Progenitor cell of endocrine pancreas (in vitro differentiated cells): ENCODE measurements at regions not wholly inside any gene's neighbourhood (a gene's known extent, or its start where the extent isn't known, plus 50 kb on each side); places are given as distances from the start of the nearest gene placed in this dataset.

Experiments
- DNase-seq: peaks from one replicate; pipeline ENCODE4 v3.0.0; 2021; ENCODE audit warnings: low spot score; ENCODE audit not compliant: unreplicated experiment
- H3K27ac Mint-ChIP-seq: 2 replicates; pipeline ENCODE4 v1.8.0; 2021; ENCODE audit warnings: mild to moderate bottlenecking, moderate library complexity, mixed read lengths
- H3K27me3 Mint-ChIP-seq: 2 replicates; pipeline ENCODE4 v1.8.0; 2021; ENCODE audit warnings: mixed read lengths
- H3K36me3 Mint-ChIP-seq: 2 replicates; pipeline ENCODE4 v1.8.0; 2022; ENCODE audit warnings: mixed read lengths; ENCODE audit not compliant: insufficient read depth
- H3K4me1 Mint-ChIP-seq: 2 replicates; pipeline ENCODE4 v1.8.0; 2021; ENCODE audit warnings: low read depth, mixed read lengths
- H3K4me3 Mint-ChIP-seq: 2 replicates; pipeline ENCODE4 v1.8.0; 2021; ENCODE audit warnings: low read depth, mild to moderate bottlenecking, moderate library complexity, mixed read lengths
- H3K9me3 Mint-ChIP-seq: 2 replicates; pipeline ENCODE4 v1.8.0; 2021; ENCODE audit warnings: low read depth, mixed read lengths
- TF ChIP-seq, protein P1 (sequence below): fragments of 200-600 bp; sonication (generic); IDR thresholded peaks from one replicate; pipeline ENCODE4 v1.5.0; 2021; ENCODE audit warnings: antibody characterized with exemption, mild to moderate bottlenecking; ENCODE audit not compliant: unreplicated experiment

DNA sequence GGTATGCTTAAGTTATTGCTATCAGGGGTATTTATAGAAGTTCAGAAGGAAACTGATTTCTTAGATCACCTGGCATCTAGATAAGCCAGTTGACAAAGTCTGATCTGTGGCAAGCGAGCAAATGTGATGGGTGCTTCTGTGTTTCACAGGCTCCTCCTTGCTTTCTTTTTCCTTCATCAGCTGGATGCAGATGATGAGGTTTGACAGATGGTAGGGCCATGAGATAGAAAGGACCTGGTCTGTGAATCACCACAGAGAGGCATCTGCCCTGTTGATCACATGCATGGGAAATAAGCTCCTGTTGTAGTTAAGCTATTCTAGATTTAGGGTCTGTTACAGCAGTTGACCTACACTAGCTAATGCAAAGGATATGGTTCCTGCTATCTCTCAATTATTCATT is 372.0 kb downstream of the NEK10 start:
- Mint-ChIP-seq H3K4me1 (no peaks in the 10 kb centered on the region), H3K4me3 (no peak overlapping the region), H3K27me3 (no peaks in the 10 kb centered on the region), H3K36me3 (no peaks in the 10 kb centered on the region), H3K27ac (no peak overlapping the region), H3K9me3 (peaks cover 8% of the 10 kb centered on the region)
- no peak for DNase-seq
- TF ChIP-seq, protein P1, sequence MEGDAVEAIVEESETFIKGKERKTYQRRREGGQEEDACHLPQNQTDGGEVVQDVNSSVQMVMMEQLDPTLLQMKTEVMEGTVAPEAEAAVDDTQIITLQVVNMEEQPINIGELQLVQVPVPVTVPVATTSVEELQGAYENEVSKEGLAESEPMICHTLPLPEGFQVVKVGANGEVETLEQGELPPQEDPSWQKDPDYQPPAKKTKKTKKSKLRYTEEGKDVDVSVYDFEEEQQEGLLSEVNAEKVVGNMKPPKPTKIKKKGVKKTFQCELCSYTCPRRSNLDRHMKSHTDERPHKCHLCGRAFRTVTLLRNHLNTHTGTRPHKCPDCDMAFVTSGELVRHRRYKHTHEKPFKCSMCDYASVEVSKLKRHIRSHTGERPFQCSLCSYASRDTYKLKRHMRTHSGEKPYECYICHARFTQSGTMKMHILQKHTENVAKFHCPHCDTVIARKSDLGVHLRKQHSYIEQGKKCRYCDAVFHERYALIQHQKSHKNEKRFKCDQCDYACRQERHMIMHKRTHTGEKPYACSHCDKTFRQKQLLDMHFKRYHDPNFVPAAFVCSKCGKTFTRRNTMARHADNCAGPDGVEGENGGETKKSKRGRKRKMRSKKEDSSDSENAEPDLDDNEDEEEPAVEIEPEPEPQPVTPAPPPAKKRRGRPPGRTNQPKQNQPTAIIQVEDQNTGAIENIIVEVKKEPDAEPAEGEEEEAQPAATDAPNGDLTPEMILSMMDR: no peak

DNA sequence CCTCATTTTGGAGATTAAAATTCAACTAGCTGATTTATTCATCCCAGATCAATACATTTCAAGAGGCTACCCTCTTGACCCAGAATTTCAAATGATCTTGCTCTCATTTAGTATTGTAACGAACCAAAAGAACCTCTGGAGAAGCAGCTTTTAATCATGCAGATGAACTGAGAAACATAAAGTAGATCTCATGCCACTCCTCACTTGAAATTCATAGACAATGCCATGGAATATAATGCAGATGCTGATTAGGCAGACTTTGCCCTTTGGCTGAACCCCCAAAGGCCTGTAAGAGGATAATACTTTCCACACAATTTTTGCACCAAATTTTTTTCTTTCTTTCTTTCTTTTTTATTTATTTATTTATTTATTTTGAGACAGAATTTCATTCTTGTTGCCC is 358.3 kb downstream of the NEK10 start:
- Mint-ChIP-seq H3K36me3 (no peaks in the 10 kb centered on the region), H3K4me3 (no peak overlapping the region), H3K4me1 (peaks cover 6% of the 10 kb centered on the region), H3K9me3 (peaks cover 3% of the 10 kb centered on the region), H3K27ac (no peak overlapping the region), H3K27me3 (no peaks in the 10 kb centered on the region)
- no peak for DNase-seq
- TF ChIP-seq, protein P1: no peak

DNA sequence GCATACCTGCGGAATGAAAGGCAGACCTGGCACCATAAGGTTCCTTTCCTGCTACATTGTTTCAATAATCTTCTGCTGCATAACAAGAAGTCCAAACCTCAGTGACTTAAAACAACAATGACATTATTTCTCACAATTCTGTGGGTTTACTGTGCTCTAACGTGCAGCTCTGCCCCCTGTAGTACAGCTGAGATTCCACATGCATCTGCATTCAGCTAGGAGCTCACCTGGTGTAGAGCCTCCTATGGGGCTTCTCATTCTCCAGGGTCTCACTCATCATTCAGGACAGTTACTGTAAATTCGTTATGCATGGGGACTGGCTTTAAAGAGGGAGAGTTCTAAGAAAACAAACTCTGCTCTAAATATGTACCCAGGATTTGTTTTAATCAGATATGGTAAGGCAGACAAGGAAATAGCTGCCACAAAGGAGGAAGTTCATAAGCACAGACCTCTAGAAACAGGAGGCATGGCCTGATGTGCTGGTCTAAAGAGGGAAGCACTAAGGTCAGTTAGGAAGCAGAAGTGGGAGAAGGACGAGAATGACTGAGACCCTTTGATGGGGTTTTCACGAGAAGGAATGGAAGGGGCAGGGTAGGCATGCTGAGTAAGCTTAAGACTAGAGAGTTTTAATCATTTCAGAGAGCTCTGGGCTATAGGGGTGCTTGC is 347.0 kb downstream of the NEK10 start:
- TF ChIP-seq, protein P1: peak; percentile 36
- no peak overlapping the region for H3K4me3 Mint-ChIP-seq
- no peaks in the 10 kb centered on the region for H3K27me3 Mint-ChIP-seq
- H3K36me3 Mint-ChIP-seq: no peaks in the 10 kb centered on the region
- no peak for DNase-seq
- no peak overlapping the region for H3K27ac Mint-ChIP-seq
- no peaks in the 10 kb centered on the region for H3K9me3 Mint-ChIP-seq
- H3K4me1 Mint-ChIP-seq: no peaks in the 10 kb centered on the region

DNA sequence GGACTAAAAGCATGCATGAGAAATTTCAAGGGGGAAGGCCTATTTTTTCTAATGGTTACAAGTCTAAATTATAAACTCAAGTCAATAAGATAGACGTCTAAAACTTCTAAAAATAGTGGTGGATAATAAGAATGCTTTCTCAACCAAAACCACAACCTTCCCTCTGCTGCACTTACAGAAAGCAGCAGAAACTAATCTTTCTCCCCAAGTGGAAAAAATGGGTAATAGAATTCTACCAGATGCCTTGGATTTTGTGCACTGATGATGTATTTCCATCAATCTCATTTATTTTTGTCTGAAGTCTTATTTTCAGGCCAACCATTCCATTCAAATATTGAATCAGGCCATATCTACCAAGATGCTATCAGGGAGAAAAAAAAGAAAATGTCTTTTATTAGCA is 344.7 kb downstream of the NEK10 start:
- Mint-ChIP-seq H3K4me1 (no peaks in the 10 kb centered on the region), H3K27ac (no peak overlapping the region), H3K4me3 (no peak overlapping the region), H3K27me3 (no peaks in the 10 kb centered on the region), H3K9me3 (no peaks in the 10 kb centered on the region), H3K36me3 (no peaks in the 10 kb centered on the region)
- TF ChIP-seq, protein P1: no peak
- DNase-seq: no peak

DNA sequence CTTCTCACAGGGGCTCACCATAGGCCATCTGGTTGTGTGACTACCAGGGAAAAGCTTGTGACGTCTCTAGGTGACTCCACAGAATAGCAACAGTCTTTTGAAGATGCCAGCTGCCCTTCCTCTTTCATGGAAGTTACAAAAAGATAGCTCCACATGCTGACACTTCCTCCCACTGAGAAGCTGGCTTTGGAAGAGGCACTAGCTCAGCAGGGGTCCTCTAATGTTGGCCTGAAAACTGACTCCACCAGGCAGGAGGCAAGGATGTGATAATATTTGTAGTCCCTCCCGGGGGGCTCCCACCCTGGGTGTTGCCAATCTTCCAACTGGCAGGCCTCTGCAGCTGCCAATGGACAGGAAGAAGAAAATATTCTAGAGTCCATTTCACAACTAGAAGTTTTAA is 343.5 kb downstream of the NEK10 start:
- Mint-ChIP-seq H3K4me1 (no peaks in the 10 kb centered on the region), H3K36me3 (no peaks in the 10 kb centered on the region), H3K27me3 (no peaks in the 10 kb centered on the region), H3K27ac (no peak overlapping the region), H3K9me3 (no peaks in the 10 kb centered on the region), H3K4me3 (no peak overlapping the region)
- TF ChIP-seq, protein P1: no peak
- DNase-seq: no peak
